K562 (cell line): ENCODE measurements at regions not wholly inside any gene's neighbourhood (a gene's known extent, or its start where the extent isn't known, plus 50 kb on each side); places are given as distances from the start of the nearest gene placed in this dataset.

Experiments
- ARNT ChIP-seq, 2 experiments: fragments of 450-650 bp; IDR thresholded peaks; 2 replicates each; pipeline ENCODE4 v1.6.1; 2016; ENCODE audit warnings: mild to moderate bottlenecking in 1 of 2
- BRF1 ChIP-seq: IDR thresholded peaks from 3 replicates; pipeline ENCODE4 v1.6.1; 2011; ENCODE audit warnings: borderline replicate concordance, mild to moderate bottlenecking; ENCODE audit not compliant: insufficient read length; ENCODE audit errors: extremely low read depth
- CBX3 ChIP-seq, 2 experiments: IDR thresholded peaks; 1 replicate in 1 of 2; 2 replicates in 1 of 2; pipeline ENCODE4 v1.6.1; 2012; ENCODE audit warnings: inconsistent platforms in 2 of 2, low read length in 2 of 2, borderline replicate concordance in 1 of 2, control low read depth in 1 of 2
- CCNT2 ChIP-seq: IDR thresholded peaks from 2 replicates; pipeline ENCODE4 v1.6.1; 2011; ENCODE audit warnings: borderline replicate concordance, low read depth, mild to moderate bottlenecking, moderate library complexity, mixed read lengths, low read length; ENCODE audit not compliant: insufficient read length; ENCODE audit errors: extremely low read depth
- ESRRA ChIP-seq: fragments of 450-650 bp; IDR thresholded peaks from 2 replicates; pipeline ENCODE4 v1.6.1; 2014; ENCODE audit warnings: low read depth, mild to moderate bottlenecking, moderate library complexity, borderline replicate concordance
- FOXA3 ChIP-seq, 2 experiments: fragments of 450-650 bp in 1 of 2; sonication (generic) in 1 of 2; formaldehyde crosslinking; IDR thresholded peaks in 1 of 2; conservative IDR thresholded peaks in 1 of 2; 2 replicates each; pipeline versions ENCODE4 v1.4.0 to v1.8.0; 2020 to 2022; ENCODE audit warnings: mild to moderate bottlenecking in 2 of 2, missing genetic modification reagents in 1 of 2
- JUND ChIP-seq, 2 experiments: IDR thresholded peaks; 2 replicates in 1 of 2; 3 replicates in 1 of 2; pipeline ENCODE4 v1.6.1; 2011; ENCODE audit warnings: borderline replicate concordance in 2 of 2, low read depth in 2 of 2, low read length in 2 of 2, improper control_type of control experiment in 1 of 2, missing biosample characterization in 1 of 2, missing genetic modification characterization in 1 of 2, missing genetic modification reagents in 1 of 2
- MEF2A ChIP-seq: IDR thresholded peaks from 2 replicates; pipeline ENCODE4 v1.6.1; 2011; ENCODE audit warnings: low read depth, mild to moderate bottlenecking, low read length, moderate library complexity; ENCODE audit not compliant: control insufficient read depth
- MTA2 ChIP-seq: fragments of 450-650 bp; IDR thresholded peaks from 2 replicates; pipeline ENCODE4 v1.6.1; 2016; ENCODE audit warnings: low read depth
- NUFIP1 ChIP-seq: fragments of 450-650 bp; IDR thresholded peaks from 2 replicates; pipeline ENCODE4 v1.6.1; 2018; ENCODE audit not compliant: partially characterized antibody
- RBM15 ChIP-seq: fragments of 200-400 bp; formaldehyde crosslinking; IDR thresholded peaks from 2 replicates; pipeline ENCODE4 v1.6.1; 2018; ENCODE audit warnings: mild to moderate bottlenecking, low read length, moderate library complexity; ENCODE audit not compliant: insufficient read depth
- SREBF1 ChIP-seq: fragments of 150-350 bp; IDR thresholded peaks from 2 replicates; pipeline ENCODE4 v1.6.1; 2014; ENCODE audit warnings: antibody characterized with exemption, low read depth, low read length, borderline replicate concordance
- SRSF9 ChIP-seq: fragments of 200-400 bp; formaldehyde crosslinking; IDR thresholded peaks from 2 replicates; pipeline ENCODE4 v1.6.1; 2017; ENCODE audit warnings: low read depth, low read length, borderline replicate concordance
- ZNF224 ChIP-seq: sonication (generic); formaldehyde crosslinking; IDR thresholded peaks from 2 replicates; pipeline ENCODE4 v1.8.0; 2022; ENCODE audit warnings: mild to moderate bottlenecking, missing genetic modification reagents
- ZNF23 ChIP-seq: fragments of 250-450 bp; sonication (Bioruptor Pico); IDR thresholded peaks from 2 replicates; pipeline ENCODE4 v1.4.0; 2020; ENCODE audit warnings: mild to moderate bottlenecking
- ZNF584 ChIP-seq: fragments of 200-800 bp; sonication (Bioruptor generic); IDR thresholded peaks from 2 replicates; pipeline ENCODE4 v1.6.1; 2016; ENCODE audit warnings: low read depth, mild to moderate bottlenecking, missing genetic modification characterization, missing compliant biosample characterization
- TF ChIP-seq, protein P1 (sequence below), 2 experiments: fragments of 450-650 bp; formaldehyde crosslinking in 1 of 2; IDR thresholded peaks; 2 replicates each; pipeline versions ENCODE4 v1.4.0 to v1.6.1; 2014 to 2020; ENCODE audit warnings: mild to moderate bottlenecking in 2 of 2, borderline replicate concordance in 1 of 2, low read depth in 1 of 2
- TF ChIP-seq, protein P2 (sequence below): sonication (generic); formaldehyde crosslinking; IDR thresholded peaks from 2 replicates; pipeline ENCODE4 v1.5.0; 2020; ENCODE audit warnings: missing genetic modification reagents

DNA sequence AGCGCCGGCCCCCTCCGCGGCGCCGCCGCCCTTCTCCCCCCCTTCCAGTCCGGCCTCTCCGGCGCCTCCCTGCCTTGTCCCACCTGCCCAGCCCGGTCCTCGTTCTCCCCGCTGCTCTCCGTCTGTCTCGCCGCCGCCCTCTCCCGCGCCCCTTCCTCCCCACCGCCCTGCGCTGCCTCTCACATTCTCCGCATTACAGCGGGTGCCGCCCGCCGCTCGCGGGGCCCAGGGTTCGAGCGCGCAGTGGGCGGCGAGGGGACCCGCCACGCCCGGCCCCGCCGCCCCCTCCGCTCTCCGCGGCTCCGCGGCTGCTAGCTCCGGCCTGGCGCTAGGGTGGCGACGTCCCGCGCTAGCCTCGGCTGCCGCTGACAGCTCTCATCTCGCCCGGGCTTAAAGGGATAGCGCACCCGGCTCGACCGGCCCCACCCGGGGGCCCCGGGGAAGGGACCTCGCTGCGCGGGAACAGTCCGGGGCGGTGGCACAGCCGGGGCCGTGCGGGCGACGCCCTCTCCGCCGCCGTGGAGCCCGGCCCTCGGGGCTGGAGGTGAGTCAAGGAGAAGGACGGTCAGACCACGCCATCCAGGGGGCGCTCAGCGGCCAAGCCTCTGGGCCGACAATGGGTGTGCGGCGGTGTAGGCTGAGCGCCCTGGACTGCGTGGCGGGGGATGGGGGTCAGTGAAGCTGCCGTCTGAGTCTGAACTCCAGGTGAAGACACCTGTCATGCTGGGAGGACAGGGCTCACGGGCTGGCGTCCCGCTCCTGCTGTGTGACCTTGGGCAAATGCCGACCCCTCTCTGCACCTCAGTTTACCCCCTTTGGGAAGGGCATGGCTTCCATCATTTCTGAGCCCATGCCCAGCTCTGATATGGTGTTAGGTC, 187.4 kb upstream of the LINGO1 start (continued):
- TF ChIP-seq MTA2: no peak
- TF ChIP-seq, protein P1, sequence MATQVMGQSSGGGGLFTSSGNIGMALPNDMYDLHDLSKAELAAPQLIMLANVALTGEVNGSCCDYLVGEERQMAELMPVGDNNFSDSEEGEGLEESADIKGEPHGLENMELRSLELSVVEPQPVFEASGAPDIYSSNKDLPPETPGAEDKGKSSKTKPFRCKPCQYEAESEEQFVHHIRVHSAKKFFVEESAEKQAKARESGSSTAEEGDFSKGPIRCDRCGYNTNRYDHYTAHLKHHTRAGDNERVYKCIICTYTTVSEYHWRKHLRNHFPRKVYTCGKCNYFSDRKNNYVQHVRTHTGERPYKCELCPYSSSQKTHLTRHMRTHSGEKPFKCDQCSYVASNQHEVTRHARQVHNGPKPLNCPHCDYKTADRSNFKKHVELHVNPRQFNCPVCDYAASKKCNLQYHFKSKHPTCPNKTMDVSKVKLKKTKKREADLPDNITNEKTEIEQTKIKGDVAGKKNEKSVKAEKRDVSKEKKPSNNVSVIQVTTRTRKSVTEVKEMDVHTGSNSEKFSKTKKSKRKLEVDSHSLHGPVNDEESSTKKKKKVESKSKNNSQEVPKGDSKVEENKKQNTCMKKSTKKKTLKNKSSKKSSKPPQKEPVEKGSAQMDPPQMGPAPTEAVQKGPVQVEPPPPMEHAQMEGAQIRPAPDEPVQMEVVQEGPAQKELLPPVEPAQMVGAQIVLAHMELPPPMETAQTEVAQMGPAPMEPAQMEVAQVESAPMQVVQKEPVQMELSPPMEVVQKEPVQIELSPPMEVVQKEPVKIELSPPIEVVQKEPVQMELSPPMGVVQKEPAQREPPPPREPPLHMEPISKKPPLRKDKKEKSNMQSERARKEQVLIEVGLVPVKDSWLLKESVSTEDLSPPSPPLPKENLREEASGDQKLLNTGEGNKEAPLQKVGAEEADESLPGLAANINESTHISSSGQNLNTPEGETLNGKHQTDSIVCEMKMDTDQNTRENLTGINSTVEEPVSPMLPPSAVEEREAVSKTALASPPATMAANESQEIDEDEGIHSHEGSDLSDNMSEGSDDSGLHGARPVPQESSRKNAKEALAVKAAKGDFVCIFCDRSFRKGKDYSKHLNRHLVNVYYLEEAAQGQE (IDR thresholded peaks at IDR 0.05; ENCODE audit: borderline replicate concordance): peak; percentile 50; the same call in 1 of the 2 replicates
- TF ChIP-seq, protein P1 (CRISPR knock-in tag; IDR thresholded peaks at IDR 0.05; ENCODE audit: low read depth): no peak
- no peak for TF ChIP-seq SRSF9
- TF ChIP-seq JUND (IDR thresholded peaks at IDR 0.05; ENCODE audit: borderline replicate concordance, low read depth, low read length): no peak
- TF ChIP-seq JUND (tag; IDR thresholded peaks at IDR 0.05; ENCODE audit: borderline replicate concordance, low read depth, low read length): no peak
- TF ChIP-seq FOXA3 (CRISPR knock-in tag; conservative IDR thresholded peaks at IDR 0.05 in 1 of 2, IDR thresholded peaks at IDR 0.05 in 1 of 2): no peak
- no peak for TF ChIP-seq ZNF584
- TF ChIP-seq NUFIP1: no peak
- no peak for TF ChIP-seq SREBF1
- peak; percentile 40; the same call in 1 of the 2 replicates for TF ChIP-seq ESRRA
- TF ChIP-seq ZNF224 (CRISPR knock-in tag): no peak
- no peak for TF ChIP-seq ARNT (IDR thresholded peaks at IDR 0.05)
- TF ChIP-seq BRF1: no peak
- TF ChIP-seq CCNT2: no peak
- TF ChIP-seq, protein P2, sequence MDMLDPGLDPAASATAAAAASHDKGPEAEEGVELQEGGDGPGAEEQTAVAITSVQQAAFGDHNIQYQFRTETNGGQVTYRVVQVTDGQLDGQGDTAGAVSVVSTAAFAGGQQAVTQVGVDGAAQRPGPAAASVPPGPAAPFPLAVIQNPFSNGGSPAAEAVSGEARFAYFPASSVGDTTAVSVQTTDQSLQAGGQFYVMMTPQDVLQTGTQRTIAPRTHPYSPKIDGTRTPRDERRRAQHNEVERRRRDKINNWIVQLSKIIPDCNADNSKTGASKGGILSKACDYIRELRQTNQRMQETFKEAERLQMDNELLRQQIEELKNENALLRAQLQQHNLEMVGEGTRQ (CRISPR knock-in tag): no peak
- TF ChIP-seq ZNF23 (CRISPR knock-in tag): no peak
- no peak for TF ChIP-seq MEF2A
- TF ChIP-seq RBM15: no peak
- TF ChIP-seq CBX3 (IDR thresholded peaks at IDR 0.05; ENCODE audit: borderline replicate concordance in 1 of 2, low read length in 2 of 2): no peak
